ENCODE measurements at regions not wholly inside any gene's neighbourhood (a gene's known extent, or its start where the extent isn't known, plus 50 kb on each side); places are given as distances from the start of the nearest gene placed in this dataset.

GRCh38 chr10:58453105-58453504 lies 59.6 kb upstream of the BICC1 start:
- TF ChIP-seq POLR2A (IDR thresholded peaks at IDR 0.05) (no peak), CTCF (IDR thresholded peaks at IDR 0.05) (no peak)
